ENCODE measurements at regions not wholly inside any gene's neighbourhood (a gene's known extent, or its start where the extent isn't known, plus 50 kb on each side); places are given as distances from the start of the nearest gene placed in this dataset.

DNA sequence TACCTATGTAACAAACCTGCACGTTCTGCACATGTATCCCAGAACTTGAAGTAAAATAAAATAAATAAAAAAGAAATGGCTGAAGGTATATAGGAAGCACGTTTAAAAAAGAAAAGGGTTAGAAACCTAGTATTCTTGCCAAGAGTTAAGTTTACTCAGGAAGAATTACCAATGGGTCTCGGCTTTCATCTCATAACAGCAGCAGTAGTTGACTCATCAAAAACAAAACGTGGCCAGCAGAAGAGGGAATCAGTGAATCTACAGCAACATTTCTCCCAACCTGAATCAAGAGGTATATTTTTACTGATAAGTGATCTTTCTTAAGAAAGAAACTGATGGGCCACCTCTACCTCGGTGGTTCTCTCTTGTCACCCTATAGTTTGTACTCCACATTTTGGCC lies 340.3 kb downstream of the BRINP2 start:
- TF ChIP-seq POLR2A (IDR thresholded peaks at IDR 0.05) (no peak), CTCF (IDR thresholded peaks at IDR 0.05) (no peak)
